ENCODE measurements at regions not wholly inside any gene's neighbourhood (a gene's known extent, or its start where the extent isn't known, plus 50 kb on each side); places are given as distances from the start of the nearest gene placed in this dataset.
"Not testable (repeated sequence)": the region's sequence is repeated elsewhere in the genome, so short reads cannot be mapped to it uniquely, and the experiment has no call there.

GRCh38 chrX:66728818-66729271 lies 90.0 kb upstream of the EDA2R start:
- no peaks in the 10 kb centered on the region for H3K27me3 ChIP-seq (ENCODE audit: control insufficient read depth in 3 of 3, insufficient read depth in 3 of 3, low read length in 3 of 3)
- no peaks in the 10 kb centered on the region for H3K36me3 ChIP-seq (ENCODE audit: control insufficient read depth in 3 of 3, insufficient read depth in 3 of 3, low read length in 3 of 3)
- peaks cover 0 to 3% (median 0%) of the 10 kb centered on the region in 3 donors for H3K9me3 ChIP-seq (ENCODE audit: control insufficient read depth in 3 of 3, low read length in 3 of 3)
- H3K4me3 ChIP-seq (ENCODE audit: low read length in 3 of 3), result peak overlapping the region; percentile 61 to 78 (median 75)
- H3K27ac ChIP-seq (ENCODE audit: low read depth, low read length), result no peak overlapping the region
- no peaks in the 10 kb centered on the region for H3K4me1 ChIP-seq (ENCODE audit: control insufficient read depth in 3 of 3, insufficient read depth in 3 of 3, low read length in 3 of 3)
- no peak overlapping the region for H3K9ac ChIP-seq (ENCODE audit: low read depth in 1 of 3, low read length in 3 of 3)

GRCh38 chrX:66717926-66718325 lies 79.0 kb upstream of the EDA2R start:
- no peaks in the 10 kb centered on the region for H3K36me3 ChIP-seq (ENCODE audit: control insufficient read depth in 3 of 3, insufficient read depth in 3 of 3, low read length in 3 of 3)
- no peak overlapping the region for H3K4me3 ChIP-seq (ENCODE audit: low read length in 3 of 3)
- no peaks in the 10 kb centered on the region for H3K9me3 ChIP-seq (ENCODE audit: control insufficient read depth in 3 of 3, low read length in 3 of 3)
- H3K4me1 ChIP-seq (ENCODE audit: control insufficient read depth in 3 of 3, insufficient read depth in 3 of 3, low read length in 3 of 3), result no peaks in the 10 kb centered on the region
- no peaks in the 10 kb centered on the region for H3K27me3 ChIP-seq (ENCODE audit: control insufficient read depth in 3 of 3, insufficient read depth in 3 of 3, low read length in 3 of 3)
- H3K9ac ChIP-seq (ENCODE audit: low read depth in 1 of 3, low read length in 3 of 3), result no peak overlapping the region
- H3K27ac ChIP-seq (ENCODE audit: low read depth, low read length), result no peak overlapping the region

GRCh38 chrX:66698273-66699204 lies 59.7 kb upstream of the EDA2R start:
- H3K4me1 ChIP-seq (ENCODE audit: control insufficient read depth in 3 of 3, insufficient read depth in 3 of 3, low read length in 3 of 3), result no peaks in the 10 kb centered on the region
- H3K9ac ChIP-seq (ENCODE audit: low read depth in 1 of 3, low read length in 3 of 3), result no peak overlapping the region
- H3K36me3 ChIP-seq (ENCODE audit: control insufficient read depth in 3 of 3, insufficient read depth in 3 of 3, low read length in 3 of 3), result no peaks in the 10 kb centered on the region
- H3K4me3 ChIP-seq (ENCODE audit: low read length in 3 of 3), result no peak overlapping the region
- H3K27ac ChIP-seq (ENCODE audit: low read depth, low read length), result no peak overlapping the region
- H3K9me3 ChIP-seq (ENCODE audit: control insufficient read depth in 3 of 3, low read length in 3 of 3), result no peaks in the 10 kb centered on the region
- H3K27me3 ChIP-seq (ENCODE audit: control insufficient read depth in 3 of 3, insufficient read depth in 3 of 3, low read length in 3 of 3), result no peaks in the 10 kb centered on the region

DNA sequence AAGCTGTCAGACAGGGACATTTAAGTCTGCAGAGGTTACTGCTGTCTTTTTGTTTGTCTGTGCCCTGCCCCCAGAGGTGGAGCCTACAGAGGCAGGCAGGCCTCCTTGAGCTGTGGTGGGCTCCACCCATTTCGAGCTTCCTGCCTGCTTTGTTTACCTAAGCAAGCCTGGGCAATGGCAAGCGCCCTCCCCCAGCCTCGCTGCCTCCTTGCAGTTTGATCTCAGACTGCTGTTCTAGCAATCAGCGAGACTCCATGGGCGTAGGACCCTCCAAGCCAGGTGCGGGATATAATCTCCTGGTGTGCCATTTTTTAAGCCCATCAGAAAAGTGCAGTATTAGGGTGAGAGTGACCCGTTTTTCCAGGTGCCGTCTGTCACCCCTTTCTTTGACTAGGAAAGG lies 53.6 kb upstream of the EDA2R start:
- H3K27me3 ChIP-seq (ENCODE audit: control insufficient read depth in 3 of 3, insufficient read depth in 3 of 3, low read length in 3 of 3); H3K9me3 ChIP-seq (ENCODE audit: control insufficient read depth in 3 of 3, low read length in 3 of 3); H3K27ac ChIP-seq (ENCODE audit: low read depth, low read length); H3K36me3 ChIP-seq (ENCODE audit: control insufficient read depth in 3 of 3, insufficient read depth in 3 of 3, low read length in 3 of 3); H3K4me3 ChIP-seq (ENCODE audit: low read length in 3 of 3); H3K9ac ChIP-seq (ENCODE audit: low read depth in 1 of 3, low read length in 3 of 3); H3K4me1 ChIP-seq (ENCODE audit: control insufficient read depth in 3 of 3, insufficient read depth in 3 of 3, low read length in 3 of 3): not testable (repeated sequence)

Measured in skeletal muscle tissue (tissue), 3 donors.